ENCODE measurements at regions not wholly inside any gene's neighbourhood (a gene's known extent, or its start where the extent isn't known, plus 50 kb on each side); places are given as distances from the start of the nearest gene placed in this dataset.

DNA sequence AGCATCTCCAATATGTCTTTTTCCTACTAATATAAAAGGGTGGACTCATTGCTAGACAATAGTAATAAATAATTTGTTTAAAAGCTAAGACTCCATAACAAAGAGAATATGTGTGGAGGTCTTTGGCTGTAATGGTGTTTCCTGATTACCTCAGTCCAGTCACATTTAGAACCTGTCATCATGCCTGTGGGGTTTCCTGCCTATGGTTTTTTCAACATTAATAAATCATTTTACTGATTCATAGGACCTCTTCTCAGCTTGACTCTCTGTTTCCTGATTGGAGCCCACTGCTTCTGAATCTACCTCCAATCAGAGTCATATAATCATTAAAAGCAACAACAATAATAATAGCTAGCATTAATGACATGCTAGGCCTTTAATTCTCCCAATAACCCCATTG is 52.4 kb upstream of the GNAI1 start:
- TF ChIP-seq, protein P1, sequence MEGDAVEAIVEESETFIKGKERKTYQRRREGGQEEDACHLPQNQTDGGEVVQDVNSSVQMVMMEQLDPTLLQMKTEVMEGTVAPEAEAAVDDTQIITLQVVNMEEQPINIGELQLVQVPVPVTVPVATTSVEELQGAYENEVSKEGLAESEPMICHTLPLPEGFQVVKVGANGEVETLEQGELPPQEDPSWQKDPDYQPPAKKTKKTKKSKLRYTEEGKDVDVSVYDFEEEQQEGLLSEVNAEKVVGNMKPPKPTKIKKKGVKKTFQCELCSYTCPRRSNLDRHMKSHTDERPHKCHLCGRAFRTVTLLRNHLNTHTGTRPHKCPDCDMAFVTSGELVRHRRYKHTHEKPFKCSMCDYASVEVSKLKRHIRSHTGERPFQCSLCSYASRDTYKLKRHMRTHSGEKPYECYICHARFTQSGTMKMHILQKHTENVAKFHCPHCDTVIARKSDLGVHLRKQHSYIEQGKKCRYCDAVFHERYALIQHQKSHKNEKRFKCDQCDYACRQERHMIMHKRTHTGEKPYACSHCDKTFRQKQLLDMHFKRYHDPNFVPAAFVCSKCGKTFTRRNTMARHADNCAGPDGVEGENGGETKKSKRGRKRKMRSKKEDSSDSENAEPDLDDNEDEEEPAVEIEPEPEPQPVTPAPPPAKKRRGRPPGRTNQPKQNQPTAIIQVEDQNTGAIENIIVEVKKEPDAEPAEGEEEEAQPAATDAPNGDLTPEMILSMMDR (IDR thresholded peaks at IDR 0.05), result no peak

DNA sequence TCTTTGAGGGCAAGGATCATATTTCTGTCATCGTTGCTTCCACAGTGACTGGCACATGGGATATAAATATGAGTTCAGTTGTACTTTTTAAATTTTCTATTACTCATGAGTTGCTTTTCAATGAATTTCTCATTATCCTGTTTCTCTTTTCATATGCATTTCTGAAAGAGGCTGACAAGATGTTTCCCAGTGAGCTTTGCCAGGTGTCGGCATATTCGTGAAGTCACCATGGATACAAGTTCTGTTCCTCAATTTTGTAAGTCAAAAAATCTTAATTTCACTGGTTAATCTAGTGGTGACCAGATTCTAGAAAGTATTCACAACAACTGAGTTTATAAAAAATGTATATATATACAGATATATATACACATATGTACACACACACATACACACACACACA is 55.7 kb upstream of the GNAI1 start:
- TF ChIP-seq, protein P1 (IDR thresholded peaks at IDR 0.05), result no peak

- TF ChIP-seq, protein P1 (IDR thresholded peaks at IDR 0.05), result no peak
Measured at GRCh38 chr7:80078159-80078731, 56.4 kb upstream of the GNAI1 start.

GRCh38 chr7:80070391-80070790 is 64.2 kb upstream of the GNAI1 start:
- TF ChIP-seq, protein P1 (IDR thresholded peaks at IDR 0.05), result no peak

GRCh38 chr7:80066639-80067038 is 68.0 kb upstream of the GNAI1 start:
- TF ChIP-seq, protein P1 (IDR thresholded peaks at IDR 0.05), result no peak

- TF ChIP-seq, protein P1 (IDR thresholded peaks at IDR 0.05), result no peak
Measured at GRCh38 chr7:80063834-80064233, 70.8 kb upstream of the GNAI1 start.

DNA sequence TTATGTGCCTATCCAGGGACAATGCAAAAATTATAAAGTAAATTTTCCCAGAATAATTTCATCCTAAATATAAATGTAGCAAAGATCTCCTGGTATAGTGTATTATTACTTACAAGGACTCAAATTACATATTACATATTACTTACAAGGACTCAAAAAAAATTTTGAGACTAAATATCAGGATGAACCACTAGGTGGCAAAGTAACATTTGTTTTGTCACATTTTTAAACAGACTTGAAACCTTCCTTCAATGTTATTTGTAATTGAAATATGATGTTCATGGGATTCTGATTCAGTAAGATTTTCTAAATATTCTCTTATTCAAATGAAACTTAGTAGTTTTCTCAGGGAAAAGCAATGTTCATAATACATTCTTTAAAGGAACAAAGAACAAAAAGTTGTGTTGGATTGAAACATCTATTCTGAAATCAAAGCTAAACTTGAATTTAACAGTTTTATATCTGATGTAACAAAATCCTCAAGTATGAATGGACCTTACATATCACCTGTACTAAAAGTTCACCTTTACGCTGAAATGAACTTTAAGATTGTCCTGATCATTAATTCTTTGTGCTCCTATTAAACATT is 74.3 kb upstream of the GNAI1 start:
- TF ChIP-seq, protein P1 (IDR thresholded peaks at IDR 0.05), result peak; percentile 63

DNA sequence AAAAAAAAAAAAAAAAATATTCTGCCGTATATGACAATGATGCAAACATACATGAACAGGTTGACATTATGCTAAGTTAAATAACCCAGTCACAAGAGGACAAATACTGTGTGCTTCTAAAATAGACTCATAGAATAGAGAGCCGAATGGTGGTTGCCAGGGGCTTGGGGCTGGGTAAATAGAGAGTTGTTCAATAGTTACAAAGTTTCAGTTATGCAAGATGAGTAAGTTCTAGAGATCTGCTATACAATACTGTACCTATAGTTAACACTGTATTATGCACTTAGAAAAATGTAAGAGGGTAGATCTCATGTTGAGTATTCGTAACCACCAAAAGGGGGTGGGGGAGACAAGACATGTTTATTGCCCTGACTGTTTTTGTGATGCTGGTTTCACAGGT is 77.1 kb upstream of the GNAI1 start:
- TF ChIP-seq, protein P1 (IDR thresholded peaks at IDR 0.05), result no peak

Measured in LNCAP (cell line).